ENCODE measurements at regions not wholly inside any gene's neighbourhood (a gene's known extent, or its start where the extent isn't known, plus 50 kb on each side); places are given as distances from the start of the nearest gene placed in this dataset.
"Not testable (repeated sequence)": the region's sequence is repeated elsewhere in the genome, so short reads cannot be mapped to it uniquely, and the experiment has no call there.

DNA sequence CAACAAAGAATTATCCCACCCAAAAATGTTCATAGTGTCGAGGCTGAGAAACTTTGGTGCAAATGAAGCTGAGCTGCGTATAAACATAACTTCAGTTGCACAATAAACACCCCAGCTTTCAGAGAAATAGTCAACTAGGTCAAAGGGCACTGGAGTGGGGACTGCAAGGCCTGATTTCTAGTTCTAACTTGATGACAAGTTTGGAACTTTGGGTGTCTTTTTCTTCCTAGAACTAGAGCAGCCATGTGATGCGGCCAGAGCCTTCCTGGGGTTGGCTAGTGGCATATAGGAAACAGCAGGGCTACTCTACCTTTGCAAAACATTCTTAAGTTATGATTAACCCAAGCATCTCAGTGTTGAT is 298.4 kb upstream of the AMIGO2 start:
- no peak for DNase-seq (ENCODE audit: low spot score)

DNA sequence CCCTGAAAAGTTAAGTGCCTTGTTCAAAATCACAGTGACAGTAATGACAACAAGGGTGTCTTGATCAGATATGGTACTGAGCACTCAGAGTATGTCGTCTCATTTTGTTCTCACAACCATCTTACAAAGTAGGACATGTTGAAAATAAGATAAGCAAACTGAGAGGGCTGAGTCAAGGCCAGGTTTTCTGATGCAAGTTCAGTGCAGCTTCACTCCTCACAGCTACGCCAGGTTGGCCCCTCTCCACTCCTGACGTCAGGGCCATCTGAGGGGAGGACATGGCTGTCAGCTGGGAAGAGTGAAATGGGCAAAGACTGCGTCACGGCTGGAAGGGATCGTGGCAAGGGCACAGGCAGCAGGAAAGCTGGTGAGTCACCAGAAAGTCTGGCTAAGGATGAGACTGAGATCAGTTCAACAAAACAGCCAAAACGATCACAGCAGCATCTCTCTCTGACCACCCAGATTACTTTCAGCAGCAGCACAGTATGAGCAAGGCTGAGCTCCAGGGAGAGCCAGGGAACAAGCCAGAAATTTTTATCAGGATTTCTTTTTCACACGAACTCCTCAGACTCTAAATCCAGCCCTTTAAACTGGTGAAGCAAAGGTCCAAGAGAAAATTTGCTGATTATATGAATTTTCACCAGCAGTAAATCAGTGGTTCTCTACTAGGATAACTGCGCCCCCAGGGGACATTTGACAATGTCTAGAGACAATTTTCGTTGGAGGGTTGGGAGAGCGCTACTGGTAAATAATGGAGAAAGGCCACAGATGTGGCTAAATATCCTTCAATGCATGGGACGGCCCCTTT is 297.9 kb upstream of the AMIGO2 start:
- DNase-seq (ENCODE audit: low spot score), result peak; percentile 96

DNA sequence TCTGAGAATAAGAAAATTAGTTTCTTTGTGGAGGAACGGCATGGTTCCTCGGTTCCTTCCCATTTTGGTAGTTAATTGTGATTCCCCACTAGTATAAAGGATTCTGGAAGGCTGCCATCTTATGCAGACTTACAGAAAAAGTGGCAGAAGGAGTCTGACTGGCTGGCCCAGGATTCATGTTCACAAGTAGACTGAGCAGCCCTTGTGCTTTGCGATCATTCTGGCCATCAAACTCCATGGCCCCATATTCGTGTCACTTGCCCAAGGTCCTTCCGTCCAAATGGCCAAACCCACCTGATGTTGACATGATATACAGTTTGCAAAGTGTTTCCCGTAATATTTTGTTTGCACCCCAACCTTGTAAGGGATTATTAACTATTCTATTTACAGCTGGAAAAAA is 297.2 kb upstream of the AMIGO2 start:
- no peak for DNase-seq (ENCODE audit: low spot score)

DNA sequence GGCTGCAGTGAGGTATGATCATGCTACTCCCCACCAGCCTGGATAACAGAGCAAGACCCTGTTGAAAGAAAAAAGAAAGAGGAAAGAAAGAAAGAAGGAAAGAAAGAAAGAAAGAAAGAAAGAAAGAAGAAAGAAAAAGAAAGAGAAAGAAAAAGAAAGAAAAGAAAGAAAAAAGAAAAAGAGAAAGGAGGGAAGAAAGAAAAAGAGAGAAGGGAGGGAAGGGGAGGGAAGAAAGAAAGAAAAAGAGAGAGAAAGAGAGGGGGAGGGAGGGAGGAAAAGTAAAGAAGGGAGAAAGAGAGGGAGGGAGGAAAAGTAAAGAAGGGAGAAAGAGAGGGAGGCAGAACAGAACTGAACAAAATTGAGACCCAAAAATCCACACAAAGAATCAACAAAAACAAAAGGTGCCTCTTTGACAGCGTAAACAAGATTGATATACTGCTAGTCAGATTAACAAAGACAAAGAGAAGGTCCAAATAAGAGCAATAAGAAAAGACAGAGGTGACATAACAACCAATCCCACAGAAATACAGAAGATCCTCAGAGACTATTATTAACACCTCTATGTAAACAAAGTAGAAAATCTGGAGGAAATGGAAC is 293.9 kb upstream of the AMIGO2 start:
- DNase-seq (ENCODE audit: low spot score), result no peak

DNA sequence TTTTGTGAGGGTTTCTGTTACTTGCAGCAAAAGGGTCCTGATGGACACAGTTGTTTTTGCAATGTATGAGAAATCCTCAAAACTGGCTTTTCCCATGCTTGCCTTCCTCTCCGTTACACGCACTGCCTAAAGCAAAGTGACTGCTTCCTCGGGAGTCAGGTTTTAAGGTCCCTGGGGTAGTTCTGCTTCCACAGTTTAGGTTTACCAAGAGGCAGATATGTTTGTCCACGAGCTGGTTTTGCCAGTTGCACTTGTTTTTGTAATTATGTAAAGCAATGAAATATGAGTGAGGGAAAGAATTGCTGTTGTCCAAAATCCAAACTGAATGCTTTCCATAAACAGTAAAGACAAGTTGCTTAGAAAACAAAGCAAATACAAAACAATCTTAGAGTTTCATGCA is 290.7 kb upstream of the AMIGO2 start:
- no peak for DNase-seq (ENCODE audit: low spot score)

DNA sequence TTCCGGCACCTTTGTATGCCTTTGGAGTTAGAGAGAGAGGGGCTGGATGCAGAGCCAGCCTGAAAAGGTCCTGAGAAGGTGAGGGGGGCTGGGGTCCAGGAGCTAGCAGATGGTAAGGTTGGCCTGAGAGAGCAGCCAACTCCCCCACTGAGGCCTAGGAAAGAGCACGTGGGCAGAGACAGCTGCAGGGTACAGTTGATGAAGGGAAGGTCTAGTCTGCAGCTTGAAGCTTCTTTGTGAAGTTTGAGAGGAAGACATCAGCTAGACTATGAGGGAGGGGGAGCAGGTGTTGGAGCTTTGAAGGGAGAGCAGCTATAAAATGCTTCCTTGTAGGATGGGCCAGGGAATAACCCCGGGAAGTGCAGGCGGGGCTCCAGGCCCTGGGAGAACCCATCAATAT is 289.3 kb upstream of the AMIGO2 start:
- DNase-seq (ENCODE audit: low spot score), result no peak

DNA sequence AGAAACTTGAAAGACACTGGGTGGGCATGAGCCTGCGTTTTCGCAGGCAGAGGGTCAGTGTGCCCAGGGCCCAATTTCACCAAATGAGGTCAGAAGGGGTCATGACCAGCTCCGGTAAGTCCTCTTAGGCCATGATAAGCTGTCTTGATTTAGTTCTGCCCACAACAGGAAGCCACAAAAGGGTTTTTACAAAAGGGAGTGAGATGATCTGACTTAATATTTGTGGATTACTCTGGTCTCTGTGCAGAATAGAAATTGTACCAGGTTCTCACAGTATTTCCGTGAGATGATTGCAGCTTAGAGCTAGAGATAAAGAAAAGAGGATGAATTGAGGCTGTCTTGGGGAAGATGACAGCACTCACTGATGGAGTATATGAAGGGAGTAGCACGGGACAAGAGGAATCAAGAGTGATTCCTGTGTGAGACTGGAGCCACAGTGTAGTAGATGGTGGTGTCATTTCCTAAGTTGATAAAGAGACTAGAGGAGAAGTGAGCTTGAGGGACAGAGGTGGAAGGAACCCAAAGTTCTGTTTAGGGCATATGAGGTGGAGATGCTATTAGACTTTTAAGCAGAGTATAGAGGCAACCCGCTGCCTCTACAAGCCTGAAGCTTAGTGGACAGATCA is 288.3 kb upstream of the AMIGO2 start:
- no peak for DNase-seq (ENCODE audit: low spot score)

DNA sequence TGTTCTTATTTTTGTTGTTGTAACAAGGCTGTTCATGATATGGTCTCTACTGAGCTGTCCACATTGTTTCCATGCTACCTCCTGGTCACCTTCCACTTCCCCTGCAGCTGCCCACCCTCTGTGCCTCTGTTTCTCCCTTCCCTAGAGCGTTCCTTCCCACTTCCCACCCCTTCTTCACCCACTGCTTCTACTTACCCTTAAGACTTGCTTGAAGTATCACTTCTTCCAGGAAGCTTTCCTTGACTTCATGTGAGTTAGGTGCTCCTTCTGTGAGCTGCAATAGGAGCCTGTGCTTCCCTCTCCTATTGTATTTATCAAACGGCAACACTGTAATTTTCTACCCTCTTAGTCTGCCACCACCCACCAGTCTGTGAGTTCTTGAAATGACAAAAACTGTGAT is 286.8 kb upstream of the AMIGO2 start:
- DNase-seq (ENCODE audit: low spot score), result no peak

DNA sequence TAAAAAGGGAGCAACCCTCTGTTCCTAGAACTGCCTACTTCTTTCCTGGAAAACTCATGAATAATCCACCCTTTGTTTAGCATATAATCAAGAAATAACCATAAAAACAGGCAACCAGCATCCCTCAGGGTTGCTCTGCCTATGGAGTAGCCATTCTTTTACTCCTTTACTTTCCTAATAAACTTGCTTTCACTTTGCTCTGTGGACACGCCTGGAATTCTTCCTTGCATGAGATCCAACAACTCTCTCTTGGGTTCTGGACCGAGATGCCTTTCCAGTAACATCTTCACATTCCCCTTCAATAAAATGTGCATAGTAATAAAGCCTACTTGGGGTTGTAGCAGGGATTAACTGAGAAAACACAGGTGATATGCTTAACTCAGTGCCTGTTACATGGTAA is 286.4 kb upstream of the AMIGO2 start:
- DNase-seq (ENCODE audit: low spot score), result no peak

DNA sequence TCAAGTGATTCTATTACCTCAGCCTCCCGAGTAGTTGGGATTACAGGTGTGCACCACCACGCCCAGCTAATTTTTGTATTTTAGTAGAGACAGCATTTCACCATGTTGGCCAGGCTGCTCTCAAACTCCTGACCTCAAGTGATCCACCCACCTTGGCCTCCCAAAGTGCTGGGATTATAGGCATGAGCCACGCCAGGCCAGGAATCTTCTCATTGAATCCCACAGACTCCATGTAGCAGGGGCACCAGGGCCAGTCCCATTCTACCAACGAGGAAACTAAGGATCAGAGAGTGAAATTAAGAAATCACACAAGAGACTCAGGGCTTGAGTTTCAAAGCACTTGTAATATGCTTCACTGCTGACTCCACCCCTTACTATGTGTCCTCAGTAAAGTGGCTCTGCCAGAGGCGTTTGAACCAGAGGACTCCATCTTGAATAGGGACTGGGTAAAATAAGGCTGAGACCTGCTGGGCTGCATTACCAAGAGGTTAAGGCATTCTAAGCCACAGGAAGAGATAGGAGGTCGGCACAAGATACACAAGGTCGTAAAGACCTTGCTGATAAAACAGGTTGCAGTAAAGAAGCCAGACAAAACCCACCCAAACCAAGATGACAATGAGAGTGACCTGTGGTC is 285.8 kb upstream of the AMIGO2 start:
- not testable (repeated sequence) for DNase-seq (ENCODE audit: low spot score)

DNA sequence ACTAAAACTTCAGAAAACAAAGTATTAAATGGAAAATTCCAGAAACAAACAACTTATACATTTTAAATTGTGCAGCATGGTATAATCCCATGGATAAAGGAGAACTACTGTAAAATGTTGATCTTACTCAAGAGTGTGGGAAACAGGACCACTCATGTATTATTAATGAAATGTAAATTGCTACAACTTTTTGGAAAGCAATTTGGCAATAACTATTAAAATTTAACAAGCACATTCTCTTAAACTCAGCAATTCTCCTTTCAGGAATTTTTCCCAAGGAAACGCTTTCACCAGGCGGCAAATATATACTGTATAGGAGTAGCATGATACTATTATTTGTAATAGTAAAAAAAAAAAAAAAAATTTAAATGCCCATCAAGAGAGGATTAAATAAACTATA is 284.5 kb upstream of the AMIGO2 start:
- DNase-seq (ENCODE audit: low spot score), result no peak

DNA sequence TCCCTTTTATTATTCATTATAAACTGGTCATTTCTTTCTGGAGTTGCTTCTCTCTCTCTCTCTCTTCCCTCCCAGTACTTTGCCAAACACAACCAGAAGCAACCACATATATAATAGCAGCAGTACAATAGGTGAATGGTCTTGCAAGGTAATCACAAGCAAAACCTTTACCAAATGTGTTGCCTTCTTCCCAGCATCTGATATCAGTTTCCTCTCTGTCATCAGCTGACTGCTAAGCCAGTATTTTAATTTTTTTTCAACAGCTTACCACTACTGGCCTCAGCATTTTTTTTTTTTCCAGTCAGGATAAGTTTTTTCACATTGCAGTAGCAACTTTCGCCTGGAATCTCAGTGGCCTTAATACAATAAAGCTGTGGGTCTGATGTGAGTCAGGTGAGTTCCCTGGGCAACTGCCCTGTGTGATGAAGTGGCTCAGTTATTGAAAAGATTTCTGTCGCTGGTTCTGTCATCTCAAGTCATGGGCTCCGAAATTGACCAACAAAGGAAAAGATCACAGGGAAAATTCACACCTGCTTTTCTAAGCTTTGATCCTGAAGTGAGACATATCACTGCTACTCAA is 282.5 kb upstream of the AMIGO2 start:
- DNase-seq (ENCODE audit: low spot score), result no peak

DNA sequence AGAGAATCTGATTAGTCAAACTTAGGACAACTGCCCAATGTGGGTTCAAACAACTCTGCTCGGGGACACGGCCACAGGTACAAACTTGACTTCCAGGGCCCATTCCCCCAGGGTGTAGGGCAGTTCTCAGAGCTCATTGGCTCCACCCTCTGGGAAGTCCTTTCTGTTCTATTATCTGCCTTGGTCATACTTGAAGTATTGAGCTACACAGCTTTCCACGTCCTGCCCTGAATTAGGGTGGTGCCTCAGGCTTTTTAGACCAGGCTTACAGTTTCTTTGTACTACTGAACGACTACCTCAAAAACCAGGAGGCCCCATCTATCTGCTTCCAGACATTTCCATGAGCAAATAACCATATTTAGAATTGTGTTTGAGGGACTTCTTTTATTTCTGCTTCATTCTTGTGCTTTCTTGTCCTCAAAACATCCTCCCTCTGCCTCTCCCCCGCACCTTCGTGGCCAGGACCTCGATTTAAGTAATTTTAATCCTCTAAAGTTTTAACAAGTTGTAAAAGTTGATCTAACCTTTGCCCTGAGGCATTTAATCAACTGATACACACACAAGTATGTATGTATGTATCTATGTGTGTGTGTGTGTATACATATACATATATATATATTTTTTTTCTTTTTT is 281.7 kb upstream of the AMIGO2 start:
- no peak for DNase-seq (ENCODE audit: low spot score)

DNA sequence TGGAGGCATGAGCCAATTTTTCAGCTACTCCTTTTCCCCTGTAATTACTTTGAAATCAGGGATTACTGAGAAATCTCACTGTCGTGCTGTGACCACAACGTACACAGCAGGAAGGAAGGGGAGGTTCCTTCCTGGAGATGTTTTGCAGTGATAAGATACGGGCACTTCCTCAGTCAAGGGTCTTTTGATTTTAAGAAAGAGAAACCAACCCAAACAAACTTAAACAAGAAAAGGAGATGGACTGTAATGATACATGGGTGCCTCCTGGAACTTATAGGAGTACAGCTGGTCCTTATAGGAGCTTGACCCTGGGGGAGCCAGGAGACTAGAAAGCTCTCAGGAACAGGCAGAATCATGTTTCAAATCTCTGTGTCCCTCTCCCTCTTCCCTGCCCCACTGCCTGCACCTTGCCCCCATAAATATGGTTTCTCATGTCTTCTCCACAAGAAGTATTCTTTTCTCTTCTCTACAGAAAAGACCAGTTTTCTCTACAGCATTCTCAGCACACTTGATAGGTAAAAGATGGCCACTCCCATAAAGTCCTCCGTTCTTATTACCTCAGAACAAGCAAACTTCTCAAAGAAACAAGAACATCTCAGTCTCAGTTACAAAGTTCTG is 281.1 kb upstream of the AMIGO2 start:
- DNase-seq (ENCODE audit: low spot score), result no peak

DNA sequence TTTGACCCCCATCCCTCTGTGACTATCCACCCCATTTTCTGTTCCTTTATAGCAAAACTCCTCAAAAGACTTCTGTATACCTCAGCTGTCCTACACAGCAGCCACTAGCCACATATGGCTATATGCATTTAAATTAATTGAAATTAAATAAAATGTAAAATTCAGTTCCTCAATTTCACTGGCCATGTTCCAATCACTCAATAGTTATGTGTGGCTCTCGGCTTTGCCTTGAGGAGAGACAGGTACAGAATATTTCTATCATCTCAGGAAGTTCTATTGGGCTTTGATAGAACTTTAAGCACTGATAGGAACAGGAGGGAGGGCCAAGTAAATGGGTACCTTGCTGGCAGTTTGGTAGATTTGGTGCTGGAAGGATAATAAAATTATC is 280.3 kb upstream of the AMIGO2 start:
- no peak for DNase-seq (ENCODE audit: low spot score)

DNA sequence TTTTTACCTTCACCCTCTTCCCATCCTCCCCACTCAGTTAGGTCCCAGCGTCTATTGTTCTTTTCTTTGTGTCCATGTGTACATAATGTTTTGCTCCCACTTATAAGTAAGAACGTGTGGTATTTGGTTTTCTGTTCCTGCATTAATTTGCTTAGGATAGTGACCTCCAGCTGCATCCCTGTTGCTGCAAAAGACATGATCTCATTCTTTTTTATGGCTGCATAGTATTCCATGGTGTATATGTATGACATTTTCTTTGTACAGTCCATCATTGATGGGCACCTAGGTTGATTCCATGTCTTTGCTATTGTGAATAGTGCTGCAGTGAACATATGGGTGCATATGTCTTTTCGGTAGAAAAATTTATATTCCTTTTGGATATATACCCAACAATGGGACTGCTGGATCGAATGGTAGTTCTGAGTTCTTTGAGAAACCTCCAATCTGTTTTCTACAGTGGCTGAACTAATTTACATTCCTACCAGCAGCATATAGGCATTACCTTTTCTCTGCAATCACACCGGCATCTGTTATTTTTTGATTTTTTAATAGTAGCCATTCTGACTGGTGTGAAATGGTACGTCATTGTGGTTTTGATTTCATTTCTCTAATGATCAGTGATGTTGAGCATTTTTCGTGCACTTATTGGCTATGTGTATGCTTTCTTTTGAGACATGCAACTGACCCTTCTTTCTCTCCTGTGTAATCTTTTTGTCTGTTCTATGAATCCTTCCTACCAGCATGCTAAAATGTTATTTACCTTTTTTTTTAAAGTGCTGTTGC is 279.7 kb upstream of the AMIGO2 start:
- DNase-seq (ENCODE audit: low spot score), result no peak

DNA sequence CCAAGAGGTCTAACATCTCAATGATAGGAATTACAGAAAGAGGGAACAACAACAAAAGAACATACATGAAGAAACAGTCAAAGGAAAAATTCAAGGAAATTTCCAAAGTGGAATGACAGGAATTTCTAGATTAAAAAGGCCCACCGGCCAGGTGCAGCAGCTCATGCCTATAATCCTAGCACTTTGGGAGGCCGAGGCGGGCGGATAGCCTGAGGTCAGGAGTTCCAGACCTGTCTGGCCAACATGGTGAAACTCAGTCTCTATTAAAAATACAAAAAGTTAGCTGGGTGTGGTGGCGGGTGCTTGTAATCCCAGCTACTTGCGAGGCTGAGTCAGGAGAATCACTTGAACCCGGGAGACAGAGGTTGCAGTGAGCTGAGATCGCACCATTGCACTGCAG is 277.2 kb upstream of the AMIGO2 start:
- DNase-seq (ENCODE audit: low spot score), result not testable (repeated sequence)

DNA sequence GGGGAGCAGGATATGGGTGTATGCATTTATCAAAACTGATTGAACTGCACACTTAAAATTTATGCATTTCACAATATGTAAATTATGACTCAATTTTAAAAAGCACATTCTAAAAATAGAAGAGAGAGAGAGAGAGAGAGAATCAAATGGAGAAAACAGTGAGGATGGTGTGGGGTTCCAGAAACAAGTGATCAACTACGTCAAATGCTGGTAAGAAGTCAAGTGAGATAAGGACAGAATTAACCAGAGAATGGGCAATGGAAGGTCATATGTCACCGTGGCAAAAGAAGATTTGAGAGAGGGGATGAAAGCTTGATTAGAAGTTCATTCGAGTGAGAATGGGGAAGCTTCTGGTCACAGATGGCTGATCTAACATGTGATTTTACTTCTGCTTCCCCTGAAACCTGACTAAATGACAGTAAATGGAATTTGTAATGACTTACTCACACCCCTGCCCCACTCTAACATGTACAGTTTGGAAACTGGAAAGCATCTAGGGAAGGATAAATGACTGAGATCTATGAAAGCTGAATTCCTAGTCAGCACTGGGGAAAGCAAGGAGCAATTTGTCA is 276.5 kb upstream of the AMIGO2 start:
- no peak for DNase-seq (ENCODE audit: low spot score)

DNA sequence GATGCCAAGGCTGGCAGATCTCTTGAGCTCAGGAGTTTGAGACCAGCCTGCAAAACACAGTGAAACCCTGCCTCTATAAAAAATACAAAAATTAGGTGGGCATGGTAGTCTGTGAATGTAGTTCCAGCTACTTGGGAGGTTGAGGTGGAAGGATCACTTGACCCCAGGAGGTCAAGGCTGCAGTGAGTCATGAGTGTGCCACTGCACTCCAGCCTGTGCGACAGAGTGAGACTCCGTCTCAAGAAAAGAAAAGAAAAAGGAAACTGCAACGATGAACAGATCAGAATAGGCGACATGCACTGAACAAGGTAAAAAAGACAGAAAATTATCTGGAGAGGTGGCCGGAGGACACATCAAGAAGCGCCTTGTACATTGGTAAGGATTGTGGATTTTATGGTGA is 273.7 kb upstream of the AMIGO2 start:
- DNase-seq (ENCODE audit: low spot score), result no peak

DNA sequence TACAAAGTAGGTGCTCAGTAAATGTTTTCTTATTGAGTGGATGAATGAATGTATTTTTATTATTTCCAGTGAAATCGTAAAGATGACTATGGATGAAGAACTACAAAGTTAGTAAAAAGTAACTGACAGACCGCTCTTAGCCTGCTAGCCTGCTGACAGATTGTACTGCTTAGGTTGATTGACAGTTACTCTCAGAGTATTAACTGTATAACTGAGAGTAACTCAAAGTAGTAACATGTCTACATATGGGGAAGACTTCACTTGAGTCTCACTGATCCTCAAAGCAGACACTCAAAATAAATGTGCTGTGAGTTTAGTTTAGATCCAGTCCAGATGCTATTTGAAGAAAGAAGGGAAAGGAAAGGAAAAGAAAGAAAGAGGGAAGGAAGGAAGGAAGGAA is 272.3 kb upstream of the AMIGO2 start:
- no peak for DNase-seq (ENCODE audit: low spot score)
